ENCODE measurements at regions not wholly inside any gene's neighbourhood (a gene's known extent, or its start where the extent isn't known, plus 50 kb on each side); places are given as distances from the start of the nearest gene placed in this dataset.

GRCh38 chr15:92724144-92724543 lies 68.6 kb upstream of the FAM174B start:
- TF ChIP-seq EZH2phosphoT487 (IDR thresholded peaks at IDR 0.05; ENCODE audit: unreplicated experiment) (no peak), ZNF331 (CRISPR knock-in tag; IDR thresholded peaks at IDR 0.05; ENCODE audit: low read depth) (no peak), CREB1 (CRISPR knock-in tag; IDR thresholded peaks at IDR 0.05; ENCODE audit: low read depth) (no peak), NANOG (IDR thresholded peaks at IDR 0.05; ENCODE audit: borderline replicate concordance) (no peak), ZNF114 (CRISPR knock-in tag; IDR thresholded peaks at IDR 0.05) (no peak), CTCF (conservative IDR thresholded peaks at IDR 0.05; ENCODE audit: low read depth in 2 of 2) (no peak), STAT1 (IDR thresholded peaks at IDR 0.05; ENCODE audit: unreplicated experiment) (no peak), EZH2 (IDR thresholded peaks at IDR 0.05; ENCODE audit: low read depth, unreplicated experiment) (no peak), POLR2AphosphoS5 (IDR thresholded peaks at IDR 0.05; ENCODE audit: low read depth) (no peak), JUNB (IDR thresholded peaks at IDR 0.05; ENCODE audit: unreplicated experiment) (no peak)
- TF ChIP-seq, protein P1, sequence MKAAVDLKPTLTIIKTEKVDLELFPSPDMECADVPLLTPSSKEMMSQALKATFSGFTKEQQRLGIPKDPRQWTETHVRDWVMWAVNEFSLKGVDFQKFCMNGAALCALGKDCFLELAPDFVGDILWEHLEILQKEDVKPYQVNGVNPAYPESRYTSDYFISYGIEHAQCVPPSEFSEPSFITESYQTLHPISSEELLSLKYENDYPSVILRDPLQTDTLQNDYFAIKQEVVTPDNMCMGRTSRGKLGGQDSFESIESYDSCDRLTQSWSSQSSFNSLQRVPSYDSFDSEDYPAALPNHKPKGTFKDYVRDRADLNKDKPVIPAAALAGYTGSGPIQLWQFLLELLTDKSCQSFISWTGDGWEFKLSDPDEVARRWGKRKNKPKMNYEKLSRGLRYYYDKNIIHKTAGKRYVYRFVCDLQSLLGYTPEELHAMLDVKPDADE (IDR thresholded peaks at IDR 0.05), result no peak
- TF ChIP-seq, protein P2, sequence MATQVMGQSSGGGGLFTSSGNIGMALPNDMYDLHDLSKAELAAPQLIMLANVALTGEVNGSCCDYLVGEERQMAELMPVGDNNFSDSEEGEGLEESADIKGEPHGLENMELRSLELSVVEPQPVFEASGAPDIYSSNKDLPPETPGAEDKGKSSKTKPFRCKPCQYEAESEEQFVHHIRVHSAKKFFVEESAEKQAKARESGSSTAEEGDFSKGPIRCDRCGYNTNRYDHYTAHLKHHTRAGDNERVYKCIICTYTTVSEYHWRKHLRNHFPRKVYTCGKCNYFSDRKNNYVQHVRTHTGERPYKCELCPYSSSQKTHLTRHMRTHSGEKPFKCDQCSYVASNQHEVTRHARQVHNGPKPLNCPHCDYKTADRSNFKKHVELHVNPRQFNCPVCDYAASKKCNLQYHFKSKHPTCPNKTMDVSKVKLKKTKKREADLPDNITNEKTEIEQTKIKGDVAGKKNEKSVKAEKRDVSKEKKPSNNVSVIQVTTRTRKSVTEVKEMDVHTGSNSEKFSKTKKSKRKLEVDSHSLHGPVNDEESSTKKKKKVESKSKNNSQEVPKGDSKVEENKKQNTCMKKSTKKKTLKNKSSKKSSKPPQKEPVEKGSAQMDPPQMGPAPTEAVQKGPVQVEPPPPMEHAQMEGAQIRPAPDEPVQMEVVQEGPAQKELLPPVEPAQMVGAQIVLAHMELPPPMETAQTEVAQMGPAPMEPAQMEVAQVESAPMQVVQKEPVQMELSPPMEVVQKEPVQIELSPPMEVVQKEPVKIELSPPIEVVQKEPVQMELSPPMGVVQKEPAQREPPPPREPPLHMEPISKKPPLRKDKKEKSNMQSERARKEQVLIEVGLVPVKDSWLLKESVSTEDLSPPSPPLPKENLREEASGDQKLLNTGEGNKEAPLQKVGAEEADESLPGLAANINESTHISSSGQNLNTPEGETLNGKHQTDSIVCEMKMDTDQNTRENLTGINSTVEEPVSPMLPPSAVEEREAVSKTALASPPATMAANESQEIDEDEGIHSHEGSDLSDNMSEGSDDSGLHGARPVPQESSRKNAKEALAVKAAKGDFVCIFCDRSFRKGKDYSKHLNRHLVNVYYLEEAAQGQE (IDR thresholded peaks at IDR 0.05; ENCODE audit: unreplicated experiment), result no peak
- TF ChIP-seq, protein P3, sequence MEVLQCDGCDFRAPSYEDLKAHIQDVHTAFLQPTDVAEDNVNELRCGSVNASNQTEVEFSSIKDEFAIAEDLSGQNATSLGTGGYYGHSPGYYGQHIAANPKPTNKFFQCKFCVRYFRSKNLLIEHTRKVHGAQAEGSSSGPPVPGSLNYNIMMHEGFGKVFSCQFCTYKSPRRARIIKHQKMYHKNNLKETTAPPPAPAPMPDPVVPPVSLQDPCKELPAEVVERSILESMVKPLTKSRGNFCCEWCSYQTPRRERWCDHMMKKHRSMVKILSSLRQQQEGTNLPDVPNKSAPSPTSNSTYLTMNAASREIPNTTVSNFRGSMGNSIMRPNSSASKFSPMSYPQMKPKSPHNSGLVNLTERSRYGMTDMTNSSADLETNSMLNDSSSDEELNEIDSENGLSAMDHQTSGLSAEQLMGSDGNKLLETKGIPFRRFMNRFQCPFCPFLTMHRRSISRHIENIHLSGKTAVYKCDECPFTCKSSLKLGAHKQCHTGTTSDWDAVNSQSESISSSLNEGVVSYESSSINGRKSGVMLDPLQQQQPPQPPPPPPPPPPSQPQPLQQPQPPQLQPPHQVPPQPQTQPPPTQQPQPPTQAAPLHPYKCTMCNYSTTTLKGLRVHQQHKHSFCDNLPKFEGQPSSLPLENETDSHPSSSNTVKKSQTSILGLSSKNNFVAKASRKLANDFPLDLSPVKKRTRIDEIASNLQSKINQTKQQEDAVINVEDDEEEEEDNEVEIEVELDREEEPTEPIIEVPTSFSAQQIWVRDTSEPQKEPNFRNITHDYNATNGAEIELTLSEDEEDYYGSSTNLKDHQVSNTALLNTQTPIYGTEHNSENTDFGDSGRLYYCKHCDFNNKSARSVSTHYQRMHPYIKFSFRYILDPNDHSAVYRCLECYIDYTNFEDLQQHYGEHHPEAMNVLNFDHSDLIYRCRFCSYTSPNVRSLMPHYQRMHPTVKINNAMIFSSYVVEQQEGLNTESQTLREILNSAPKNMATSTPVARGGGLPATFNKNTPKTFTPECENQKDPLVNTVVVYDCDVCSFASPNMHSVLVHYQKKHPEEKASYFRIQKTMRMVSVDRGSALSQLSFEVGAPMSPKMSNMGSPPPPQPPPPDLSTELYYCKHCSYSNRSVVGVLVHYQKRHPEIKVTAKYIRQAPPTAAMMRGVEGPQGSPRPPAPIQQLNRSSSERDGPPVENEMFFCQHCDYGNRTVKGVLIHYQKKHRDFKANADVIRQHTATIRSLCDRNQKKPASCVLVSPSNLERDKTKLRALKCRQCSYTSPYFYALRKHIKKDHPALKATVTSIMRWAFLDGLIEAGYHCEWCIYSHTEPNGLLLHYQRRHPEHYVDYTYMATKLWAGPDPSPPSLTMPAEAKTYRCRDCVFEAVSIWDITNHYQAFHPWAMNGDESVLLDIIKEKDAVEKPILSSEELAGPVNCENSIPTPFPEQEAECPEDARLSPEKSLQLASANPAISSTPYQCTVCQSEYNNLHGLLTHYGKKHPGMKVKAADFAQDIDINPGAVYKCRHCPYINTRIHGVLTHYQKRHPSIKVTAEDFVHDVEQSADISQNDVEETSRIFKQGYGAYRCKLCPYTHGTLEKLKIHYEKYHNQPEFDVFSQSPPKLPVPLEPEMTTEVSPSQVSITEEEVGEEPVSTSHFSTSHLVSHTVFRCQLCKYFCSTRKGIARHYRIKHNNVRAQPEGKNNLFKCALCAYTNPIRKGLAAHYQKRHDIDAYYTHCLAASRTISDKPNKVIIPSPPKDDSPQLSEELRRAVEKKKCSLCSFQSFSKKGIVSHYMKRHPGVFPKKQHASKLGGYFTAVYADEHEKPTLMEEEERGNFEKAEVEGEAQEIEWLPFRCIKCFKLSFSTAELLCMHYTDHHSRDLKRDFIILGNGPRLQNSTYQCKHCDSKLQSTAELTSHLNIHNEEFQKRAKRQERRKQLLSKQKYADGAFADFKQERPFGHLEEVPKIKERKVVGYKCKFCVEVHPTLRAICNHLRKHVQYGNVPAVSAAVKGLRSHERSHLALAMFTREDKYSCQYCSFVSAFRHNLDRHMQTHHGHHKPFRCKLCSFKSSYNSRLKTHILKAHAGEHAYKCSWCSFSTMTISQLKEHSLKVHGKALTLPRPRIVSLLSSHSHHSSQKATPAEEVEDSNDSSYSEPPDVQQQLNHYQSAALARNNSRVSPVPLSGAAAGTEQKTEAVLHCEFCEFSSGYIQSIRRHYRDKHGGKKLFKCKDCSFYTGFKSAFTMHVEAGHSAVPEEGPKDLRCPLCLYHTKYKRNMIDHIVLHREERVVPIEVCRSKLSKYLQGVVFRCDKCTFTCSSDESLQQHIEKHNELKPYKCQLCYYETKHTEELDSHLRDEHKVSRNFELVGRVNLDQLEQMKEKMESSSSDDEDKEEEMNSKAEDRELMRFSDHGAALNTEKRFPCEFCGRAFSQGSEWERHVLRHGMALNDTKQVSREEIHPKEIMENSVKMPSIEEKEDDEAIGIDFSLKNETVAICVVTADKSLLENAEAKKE (CRISPR knock-in tag; IDR thresholded peaks at IDR 0.05), result no peak
- no peaks in the 10 kb centered on the region for H3K27me3 Mint-ChIP-seq (ENCODE audit: insufficient read depth, low read depth, poor library complexity)
- no peak overlapping the region for H3K4me3 Mint-ChIP-seq
- Histone ChIP-seq H4K20me1 (replicated peaks; ENCODE audit: insufficient read depth) (no peaks in the 10 kb centered on the region), H3K4me3 (no peak overlapping the region), H3K27ac (ENCODE audit: low read depth) (no peak overlapping the region), H3K36me3 (ENCODE audit: insufficient read depth) (no peaks in the 10 kb centered on the region), H3K4me2 (no peak overlapping the region), H3K4me1 (ENCODE audit: insufficient read depth) (peaks cover 7% of the 10 kb centered on the region; the same call in 1 of the 2 replicates), H2AFZ (no peak overlapping the region), H3K79me2 (replicated peaks; ENCODE audit: insufficient read depth) (no peaks in the 10 kb centered on the region), H3K27me3 (ENCODE audit: insufficient read depth) (no peaks in the 10 kb centered on the region), H3F3A (replicated peaks; ENCODE audit: low read depth) (peaks cover 5% of the 10 kb centered on the region; the same call in 1 of the 2 replicates), H3K9me2 (ENCODE audit: insufficient read depth) (no peaks in the 10 kb centered on the region)
- 0 out of 3 replicates have a peak, but pooled peaks cover 5% of the 10 kb centered on the region for H3K9me3 Mint-ChIP-seq
- H3K36me3 Mint-ChIP-seq (ENCODE audit: low read depth), result peaks cover 5% of the 10 kb centered on the region; the same call in 2 of the 3 replicates
- no peak for DNase-seq (ENCODE audit: low spot score)
- peaks cover 8% of the 10 kb centered on the region for H3K4me1 Mint-ChIP-seq
- no peak overlapping the region for H3K27ac Mint-ChIP-seq
- no peak for ATAC-seq

All from GM23338 (cell line).